GM23338 (cell line): ENCODE measurements at regions not wholly inside any gene's neighbourhood (a gene's known extent, or its start where the extent isn't known, plus 50 kb on each side); places are given as distances from the start of the nearest gene placed in this dataset.

Experiments
- ATAC-seq: fragments of 200-7000 bp; cut with Tn5 transposase; 3 replicates; pipeline ENCODE4 v1.9.1; 2020
- DNase-seq: peaks from one replicate; pipeline ENCODE4 v3.0.0-alpha.2; 2015; ENCODE audit warnings: low spot score
- H2AFZ ChIP-seq: fragments of 200-600 bp; sonication (generic); 2 replicates; pipeline ENCODE4 v1.8.0; 2016; ENCODE audit warnings: antibody characterized with exemption, mild to moderate bottlenecking, moderate library complexity
- H3F3A ChIP-seq: fragments of 200-600 bp; sonication (generic); replicated peaks from 2 replicates; pipeline ENCODE4 v1.8.0; 2017; ENCODE audit warnings: antibody characterized with exemption, mixed run types, low read depth
- H3K27ac ChIP-seq: fragments of 200-600 bp; sonication (generic); 2 replicates; pipeline ENCODE4 v1.6.1; 2016; ENCODE audit warnings: low read depth
- H3K27me3 ChIP-seq: fragments of 200-600 bp; sonication (generic); 2 replicates; pipeline ENCODE4 v1.8.0; 2016; ENCODE audit warnings: mild to moderate bottlenecking, mixed run types, moderate library complexity; ENCODE audit not compliant: insufficient read depth
- H3K36me3 ChIP-seq: fragments of 200-600 bp; sonication (generic); 2 replicates; pipeline ENCODE4 v1.8.0; 2016; ENCODE audit warnings: mild to moderate bottlenecking; ENCODE audit not compliant: insufficient read depth
- H3K4me1 ChIP-seq: fragments of 200-600 bp; sonication (generic); 2 replicates; pipeline ENCODE4 v1.8.0; 2016; ENCODE audit warnings: mild to moderate bottlenecking, moderate library complexity; ENCODE audit not compliant: insufficient read depth
- H3K4me2 ChIP-seq: fragments of 200-600 bp; sonication (generic); 2 replicates; pipeline ENCODE4 v1.7.1; 2017; ENCODE audit warnings: mixed run types
- H3K4me3 ChIP-seq: fragments of 200-600 bp; sonication (generic); 2 replicates; pipeline ENCODE4 v1.6.1; 2016; ENCODE audit warnings: mixed run types
- H3K79me2 ChIP-seq: fragments of 200-600 bp; sonication (generic); replicated peaks from 2 replicates; pipeline ENCODE4 v1.8.0; 2017; ENCODE audit warnings: mild to moderate bottlenecking; ENCODE audit not compliant: insufficient read depth
- H3K9me2 ChIP-seq: fragments of 200-600 bp; sonication (generic); 2 replicates; pipeline ENCODE4 v1.8.0; 2017; ENCODE audit not compliant: insufficient read depth
- H4K20me1 ChIP-seq: fragments of 200-600 bp; sonication (generic); replicated peaks from 2 replicates; pipeline ENCODE4 v1.8.0; 2017; ENCODE audit warnings: mild to moderate bottlenecking; ENCODE audit not compliant: insufficient read depth
- H3K27ac Mint-ChIP-seq: 2 replicates; pipeline ENCODE4 v1.8.0; 2020; ENCODE audit warnings: inconsistent platforms, mild to moderate bottlenecking, moderate library complexity, mixed read lengths
- H3K27me3 Mint-ChIP-seq: 3 replicates; pipeline ENCODE4 v1.8.0; 2022; ENCODE audit warnings: low read depth, mild to moderate bottlenecking, moderate library complexity, mixed read lengths, inconsistent platforms; ENCODE audit not compliant: insufficient read depth, poor library complexity
- H3K36me3 Mint-ChIP-seq: 3 replicates; pipeline ENCODE4 v1.8.0; 2021; ENCODE audit warnings: low read depth, mild to moderate bottlenecking, inconsistent platforms, moderate library complexity, mixed read lengths
- H3K4me1 Mint-ChIP-seq: 3 replicates; pipeline ENCODE4 v1.8.0; 2020; ENCODE audit warnings: mild to moderate bottlenecking, inconsistent platforms, mixed read lengths
- H3K4me3 Mint-ChIP-seq: 3 replicates; pipeline ENCODE4 v1.8.0; 2021; ENCODE audit warnings: moderate library complexity, mild to moderate bottlenecking, inconsistent platforms, mixed read lengths
- H3K9me3 Mint-ChIP-seq: 3 replicates; pipeline ENCODE4 v1.8.0; 2020; ENCODE audit warnings: moderate library complexity, mild to moderate bottlenecking, inconsistent platforms, mixed read lengths
- CREB1 ChIP-seq: fragments of 250-450 bp; sonication (Bioruptor Pico); IDR thresholded peaks from 2 replicates; pipeline ENCODE4 v1.5.0; 2020; ENCODE audit warnings: low read depth, mild to moderate bottlenecking, moderate library complexity
- EZH2 ChIP-seq: fragments of 200-600 bp; sonication (generic); IDR thresholded peaks from one replicate; pipeline ENCODE4 v1.8.0; 2017; ENCODE audit warnings: antibody characterized with exemption, mild to moderate bottlenecking, low read depth; ENCODE audit not compliant: unreplicated experiment
- NANOG ChIP-seq: IDR thresholded peaks from 2 replicates; pipeline ENCODE4 v1.6.1; 2016; ENCODE audit warnings: antibody characterized with exemption, borderline replicate concordance
- ZNF331 ChIP-seq: fragments of 250-450 bp; sonication (Bioruptor Pico); IDR thresholded peaks from 2 replicates; pipeline ENCODE4 v1.5.0; 2020; ENCODE audit warnings: low read depth, mild to moderate bottlenecking, moderate library complexity
- TF ChIP-seq, protein P1 (sequence below): fragments of 250-450 bp; sonication (Bioruptor Pico); IDR thresholded peaks from 2 replicates; pipeline ENCODE4 v1.5.0; 2020; ENCODE audit warnings: mild to moderate bottlenecking, moderate library complexity
- TF ChIP-seq, protein P2 (sequence below), 2 experiments: fragments of 200-600 bp in 1 of 2; sonication (generic) in 1 of 2; conservative IDR thresholded peaks; 2 replicates each; pipeline versions ENCODE4 v1.5.1 to v1.6.1; 2016 to 2017; ENCODE audit warnings: antibody characterized with exemption in 2 of 2, low read depth in 2 of 2, mild to moderate bottlenecking in 2 of 2, moderate library complexity in 1 of 2
- TF ChIP-seq, protein P3 (sequence below): IDR thresholded peaks from 2 replicates; pipeline ENCODE4 v1.6.1; 2016; ENCODE audit warnings: antibody characterized with exemption
- TF ChIP-seq, protein P4 (sequence below): IDR thresholded peaks from one replicate; pipeline ENCODE4 v1.6.1; 2018; ENCODE audit warnings: antibody characterized with exemption; ENCODE audit not compliant: unreplicated experiment

DNA sequence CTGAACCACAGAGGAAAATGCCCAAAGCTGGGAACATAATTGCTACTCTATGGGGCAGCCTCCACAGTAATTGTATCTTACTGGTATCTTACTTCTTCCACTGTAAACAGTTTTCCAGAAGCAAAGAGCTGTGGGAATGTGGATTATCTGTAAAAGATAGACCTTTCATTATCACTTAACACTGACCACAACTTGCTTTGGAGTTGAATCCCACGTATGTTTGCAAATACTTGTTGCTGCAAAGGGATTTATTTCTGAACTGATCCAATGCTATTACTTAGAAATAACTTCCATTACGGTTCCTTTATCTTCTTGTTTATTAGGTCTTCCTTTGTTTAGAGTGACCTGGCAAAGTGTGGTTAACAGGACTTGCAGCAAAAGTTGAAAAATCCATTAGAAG, 218.1 kb downstream of the KCTD12 start (continued):
- TF ChIP-seq, protein P1, sequence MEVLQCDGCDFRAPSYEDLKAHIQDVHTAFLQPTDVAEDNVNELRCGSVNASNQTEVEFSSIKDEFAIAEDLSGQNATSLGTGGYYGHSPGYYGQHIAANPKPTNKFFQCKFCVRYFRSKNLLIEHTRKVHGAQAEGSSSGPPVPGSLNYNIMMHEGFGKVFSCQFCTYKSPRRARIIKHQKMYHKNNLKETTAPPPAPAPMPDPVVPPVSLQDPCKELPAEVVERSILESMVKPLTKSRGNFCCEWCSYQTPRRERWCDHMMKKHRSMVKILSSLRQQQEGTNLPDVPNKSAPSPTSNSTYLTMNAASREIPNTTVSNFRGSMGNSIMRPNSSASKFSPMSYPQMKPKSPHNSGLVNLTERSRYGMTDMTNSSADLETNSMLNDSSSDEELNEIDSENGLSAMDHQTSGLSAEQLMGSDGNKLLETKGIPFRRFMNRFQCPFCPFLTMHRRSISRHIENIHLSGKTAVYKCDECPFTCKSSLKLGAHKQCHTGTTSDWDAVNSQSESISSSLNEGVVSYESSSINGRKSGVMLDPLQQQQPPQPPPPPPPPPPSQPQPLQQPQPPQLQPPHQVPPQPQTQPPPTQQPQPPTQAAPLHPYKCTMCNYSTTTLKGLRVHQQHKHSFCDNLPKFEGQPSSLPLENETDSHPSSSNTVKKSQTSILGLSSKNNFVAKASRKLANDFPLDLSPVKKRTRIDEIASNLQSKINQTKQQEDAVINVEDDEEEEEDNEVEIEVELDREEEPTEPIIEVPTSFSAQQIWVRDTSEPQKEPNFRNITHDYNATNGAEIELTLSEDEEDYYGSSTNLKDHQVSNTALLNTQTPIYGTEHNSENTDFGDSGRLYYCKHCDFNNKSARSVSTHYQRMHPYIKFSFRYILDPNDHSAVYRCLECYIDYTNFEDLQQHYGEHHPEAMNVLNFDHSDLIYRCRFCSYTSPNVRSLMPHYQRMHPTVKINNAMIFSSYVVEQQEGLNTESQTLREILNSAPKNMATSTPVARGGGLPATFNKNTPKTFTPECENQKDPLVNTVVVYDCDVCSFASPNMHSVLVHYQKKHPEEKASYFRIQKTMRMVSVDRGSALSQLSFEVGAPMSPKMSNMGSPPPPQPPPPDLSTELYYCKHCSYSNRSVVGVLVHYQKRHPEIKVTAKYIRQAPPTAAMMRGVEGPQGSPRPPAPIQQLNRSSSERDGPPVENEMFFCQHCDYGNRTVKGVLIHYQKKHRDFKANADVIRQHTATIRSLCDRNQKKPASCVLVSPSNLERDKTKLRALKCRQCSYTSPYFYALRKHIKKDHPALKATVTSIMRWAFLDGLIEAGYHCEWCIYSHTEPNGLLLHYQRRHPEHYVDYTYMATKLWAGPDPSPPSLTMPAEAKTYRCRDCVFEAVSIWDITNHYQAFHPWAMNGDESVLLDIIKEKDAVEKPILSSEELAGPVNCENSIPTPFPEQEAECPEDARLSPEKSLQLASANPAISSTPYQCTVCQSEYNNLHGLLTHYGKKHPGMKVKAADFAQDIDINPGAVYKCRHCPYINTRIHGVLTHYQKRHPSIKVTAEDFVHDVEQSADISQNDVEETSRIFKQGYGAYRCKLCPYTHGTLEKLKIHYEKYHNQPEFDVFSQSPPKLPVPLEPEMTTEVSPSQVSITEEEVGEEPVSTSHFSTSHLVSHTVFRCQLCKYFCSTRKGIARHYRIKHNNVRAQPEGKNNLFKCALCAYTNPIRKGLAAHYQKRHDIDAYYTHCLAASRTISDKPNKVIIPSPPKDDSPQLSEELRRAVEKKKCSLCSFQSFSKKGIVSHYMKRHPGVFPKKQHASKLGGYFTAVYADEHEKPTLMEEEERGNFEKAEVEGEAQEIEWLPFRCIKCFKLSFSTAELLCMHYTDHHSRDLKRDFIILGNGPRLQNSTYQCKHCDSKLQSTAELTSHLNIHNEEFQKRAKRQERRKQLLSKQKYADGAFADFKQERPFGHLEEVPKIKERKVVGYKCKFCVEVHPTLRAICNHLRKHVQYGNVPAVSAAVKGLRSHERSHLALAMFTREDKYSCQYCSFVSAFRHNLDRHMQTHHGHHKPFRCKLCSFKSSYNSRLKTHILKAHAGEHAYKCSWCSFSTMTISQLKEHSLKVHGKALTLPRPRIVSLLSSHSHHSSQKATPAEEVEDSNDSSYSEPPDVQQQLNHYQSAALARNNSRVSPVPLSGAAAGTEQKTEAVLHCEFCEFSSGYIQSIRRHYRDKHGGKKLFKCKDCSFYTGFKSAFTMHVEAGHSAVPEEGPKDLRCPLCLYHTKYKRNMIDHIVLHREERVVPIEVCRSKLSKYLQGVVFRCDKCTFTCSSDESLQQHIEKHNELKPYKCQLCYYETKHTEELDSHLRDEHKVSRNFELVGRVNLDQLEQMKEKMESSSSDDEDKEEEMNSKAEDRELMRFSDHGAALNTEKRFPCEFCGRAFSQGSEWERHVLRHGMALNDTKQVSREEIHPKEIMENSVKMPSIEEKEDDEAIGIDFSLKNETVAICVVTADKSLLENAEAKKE (CRISPR knock-in tag): no peak
- TF ChIP-seq, protein P2, sequence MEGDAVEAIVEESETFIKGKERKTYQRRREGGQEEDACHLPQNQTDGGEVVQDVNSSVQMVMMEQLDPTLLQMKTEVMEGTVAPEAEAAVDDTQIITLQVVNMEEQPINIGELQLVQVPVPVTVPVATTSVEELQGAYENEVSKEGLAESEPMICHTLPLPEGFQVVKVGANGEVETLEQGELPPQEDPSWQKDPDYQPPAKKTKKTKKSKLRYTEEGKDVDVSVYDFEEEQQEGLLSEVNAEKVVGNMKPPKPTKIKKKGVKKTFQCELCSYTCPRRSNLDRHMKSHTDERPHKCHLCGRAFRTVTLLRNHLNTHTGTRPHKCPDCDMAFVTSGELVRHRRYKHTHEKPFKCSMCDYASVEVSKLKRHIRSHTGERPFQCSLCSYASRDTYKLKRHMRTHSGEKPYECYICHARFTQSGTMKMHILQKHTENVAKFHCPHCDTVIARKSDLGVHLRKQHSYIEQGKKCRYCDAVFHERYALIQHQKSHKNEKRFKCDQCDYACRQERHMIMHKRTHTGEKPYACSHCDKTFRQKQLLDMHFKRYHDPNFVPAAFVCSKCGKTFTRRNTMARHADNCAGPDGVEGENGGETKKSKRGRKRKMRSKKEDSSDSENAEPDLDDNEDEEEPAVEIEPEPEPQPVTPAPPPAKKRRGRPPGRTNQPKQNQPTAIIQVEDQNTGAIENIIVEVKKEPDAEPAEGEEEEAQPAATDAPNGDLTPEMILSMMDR (conservative IDR thresholded peaks at IDR 0.05; ENCODE audit: low read depth in 2 of 2): no peak
- no peak for TF ChIP-seq EZH2
- no peak for TF ChIP-seq ZNF331 (CRISPR knock-in tag)
- TF ChIP-seq, protein P3, sequence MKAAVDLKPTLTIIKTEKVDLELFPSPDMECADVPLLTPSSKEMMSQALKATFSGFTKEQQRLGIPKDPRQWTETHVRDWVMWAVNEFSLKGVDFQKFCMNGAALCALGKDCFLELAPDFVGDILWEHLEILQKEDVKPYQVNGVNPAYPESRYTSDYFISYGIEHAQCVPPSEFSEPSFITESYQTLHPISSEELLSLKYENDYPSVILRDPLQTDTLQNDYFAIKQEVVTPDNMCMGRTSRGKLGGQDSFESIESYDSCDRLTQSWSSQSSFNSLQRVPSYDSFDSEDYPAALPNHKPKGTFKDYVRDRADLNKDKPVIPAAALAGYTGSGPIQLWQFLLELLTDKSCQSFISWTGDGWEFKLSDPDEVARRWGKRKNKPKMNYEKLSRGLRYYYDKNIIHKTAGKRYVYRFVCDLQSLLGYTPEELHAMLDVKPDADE: no peak

DNA sequence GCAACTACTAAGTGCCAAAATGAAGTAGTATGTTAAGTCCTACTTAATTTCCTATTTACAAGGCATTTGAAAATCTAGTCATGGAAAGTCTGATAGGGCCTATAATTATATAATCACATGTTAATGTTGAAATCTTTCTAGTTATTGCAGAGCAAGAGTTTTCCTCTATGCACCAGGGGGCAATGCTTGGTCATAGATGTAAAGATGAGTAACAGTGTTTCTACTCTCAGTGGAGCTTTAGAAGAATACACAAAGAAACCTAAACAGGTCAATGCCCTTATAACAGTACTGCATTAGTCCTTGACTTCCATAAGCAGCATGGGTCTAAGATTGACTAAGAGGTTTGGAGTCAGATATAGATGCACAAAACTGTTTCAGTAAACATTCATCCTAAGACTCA, 218.7 kb downstream of the KCTD12 start:
- DNase-seq: no peak
- no peaks in the 10 kb centered on the region for H3K27me3 ChIP-seq

More for the DNA sequence above, 218.7 kb downstream of the KCTD12 start:
- H2AFZ ChIP-seq: no peak overlapping the region
- no peaks in the 10 kb centered on the region for H3K27me3 Mint-ChIP-seq
- no peaks in the 10 kb centered on the region for H3K79me2 ChIP-seq
- no peak overlapping the region for H3K4me3 Mint-ChIP-seq
- no peak for ATAC-seq
- no peaks in the 10 kb centered on the region for H3K36me3 ChIP-seq
- no peaks in the 10 kb centered on the region for H3F3A ChIP-seq
- H3K4me2 ChIP-seq: no peak overlapping the region
- no peaks in the 10 kb centered on the region for H3K9me2 ChIP-seq
- no peaks in the 10 kb centered on the region for H3K36me3 Mint-ChIP-seq
- no peak overlapping the region for H3K4me3 ChIP-seq
- H3K27ac Mint-ChIP-seq: no peak overlapping the region
- H3K27ac ChIP-seq: no peak overlapping the region
- no peaks in the 10 kb centered on the region for H4K20me1 ChIP-seq
- H3K4me1 Mint-ChIP-seq: peaks cover 9% of the 10 kb centered on the region; the same call in 1 of the 3 replicates
- no peak for TF ChIP-seq CREB1 (CRISPR knock-in tag)
- TF ChIP-seq, protein P4, sequence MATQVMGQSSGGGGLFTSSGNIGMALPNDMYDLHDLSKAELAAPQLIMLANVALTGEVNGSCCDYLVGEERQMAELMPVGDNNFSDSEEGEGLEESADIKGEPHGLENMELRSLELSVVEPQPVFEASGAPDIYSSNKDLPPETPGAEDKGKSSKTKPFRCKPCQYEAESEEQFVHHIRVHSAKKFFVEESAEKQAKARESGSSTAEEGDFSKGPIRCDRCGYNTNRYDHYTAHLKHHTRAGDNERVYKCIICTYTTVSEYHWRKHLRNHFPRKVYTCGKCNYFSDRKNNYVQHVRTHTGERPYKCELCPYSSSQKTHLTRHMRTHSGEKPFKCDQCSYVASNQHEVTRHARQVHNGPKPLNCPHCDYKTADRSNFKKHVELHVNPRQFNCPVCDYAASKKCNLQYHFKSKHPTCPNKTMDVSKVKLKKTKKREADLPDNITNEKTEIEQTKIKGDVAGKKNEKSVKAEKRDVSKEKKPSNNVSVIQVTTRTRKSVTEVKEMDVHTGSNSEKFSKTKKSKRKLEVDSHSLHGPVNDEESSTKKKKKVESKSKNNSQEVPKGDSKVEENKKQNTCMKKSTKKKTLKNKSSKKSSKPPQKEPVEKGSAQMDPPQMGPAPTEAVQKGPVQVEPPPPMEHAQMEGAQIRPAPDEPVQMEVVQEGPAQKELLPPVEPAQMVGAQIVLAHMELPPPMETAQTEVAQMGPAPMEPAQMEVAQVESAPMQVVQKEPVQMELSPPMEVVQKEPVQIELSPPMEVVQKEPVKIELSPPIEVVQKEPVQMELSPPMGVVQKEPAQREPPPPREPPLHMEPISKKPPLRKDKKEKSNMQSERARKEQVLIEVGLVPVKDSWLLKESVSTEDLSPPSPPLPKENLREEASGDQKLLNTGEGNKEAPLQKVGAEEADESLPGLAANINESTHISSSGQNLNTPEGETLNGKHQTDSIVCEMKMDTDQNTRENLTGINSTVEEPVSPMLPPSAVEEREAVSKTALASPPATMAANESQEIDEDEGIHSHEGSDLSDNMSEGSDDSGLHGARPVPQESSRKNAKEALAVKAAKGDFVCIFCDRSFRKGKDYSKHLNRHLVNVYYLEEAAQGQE: no peak
- TF ChIP-seq, protein P2 (conservative IDR thresholded peaks at IDR 0.05; ENCODE audit: low read depth in 2 of 2): peak in 1 of 2 experiments; percentile 25; a peak in 2 of 4 replicates
- no peak for TF ChIP-seq EZH2
- no peak for TF ChIP-seq NANOG
- no peaks in the 10 kb centered on the region for H3K9me3 Mint-ChIP-seq
- peaks cover 7% of the 10 kb centered on the region; the same call in 1 of the 2 replicates for H3K4me1 ChIP-seq
